GM21367 (cell line): ENCODE measurements at regions not wholly inside any gene's neighbourhood (a gene's known extent, or its start where the extent isn't known, plus 50 kb on each side); places are given as distances from the start of the nearest gene placed in this dataset.
"Not testable (repeated sequence)": the region's sequence is repeated elsewhere in the genome, so short reads cannot be mapped to it uniquely, and the experiment has no call there.

Experiments used
- ATAC-seq: cut with Tn5 transposase; IDR thresholded peaks from one replicate; pipeline ENCODE4 v1.9.1; 2021; ENCODE audit not compliant: unreplicated experiment

- no peak for ATAC-seq
Measured at GRCh38 chr19:28314756-28315155, 898.2 kb downstream of the UQCRFS1 start.

- ATAC-seq: no peak
Measured at GRCh38 chr19:28314287-28314686, 898.7 kb downstream of the UQCRFS1 start.

- ATAC-seq: no peak
Measured at GRCh38 chr19:28313633-28314032, 899.3 kb downstream of the UQCRFS1 start.

- no peak for ATAC-seq
Measured at GRCh38 chr19:28312269-28312668, 900.7 kb downstream of the UQCRFS1 start.

GRCh38 chr19:28310829-28311228 is 902.1 kb downstream of the UQCRFS1 start:
- ATAC-seq: not testable (repeated sequence)

GRCh38 chr19:28309070-28309469 is 903.9 kb downstream of the UQCRFS1 start:
- no peak for ATAC-seq

- no peak for ATAC-seq
Measured at GRCh38 chr19:28307963-28308362, 905.0 kb downstream of the UQCRFS1 start.

GRCh38 chr19:28307487-28307886 is 905.5 kb downstream of the UQCRFS1 start:
- no peak for ATAC-seq

- no peak for ATAC-seq
Measured at GRCh38 chr19:28305513-28305912, 907.4 kb downstream of the UQCRFS1 start.

GRCh38 chr19:28303502-28303901 is 909.4 kb downstream of the UQCRFS1 start:
- ATAC-seq: no peak

- no peak for ATAC-seq
Measured at GRCh38 chr19:28301961-28302360, 911.0 kb downstream of the UQCRFS1 start.

- no peak for ATAC-seq
Measured at GRCh38 chr19:28301463-28301862, 911.5 kb downstream of the UQCRFS1 start.

GRCh38 chr19:28299649-28300048 is 913.3 kb downstream of the UQCRFS1 start:
- ATAC-seq: no peak

GRCh38 chr19:28297586-28298157 is 915.3 kb downstream of the UQCRFS1 start:
- ATAC-seq: no peak

GRCh38 chr19:28297036-28297435 is 915.9 kb downstream of the UQCRFS1 start:
- no peak for ATAC-seq

- no peak for ATAC-seq
Measured at GRCh38 chr19:28296506-28296905, 916.4 kb downstream of the UQCRFS1 start.

GRCh38 chr19:28294975-28295374 is 918.0 kb downstream of the UQCRFS1 start:
- ATAC-seq: not testable (repeated sequence)

GRCh38 chr19:28294395-28294794 is 918.6 kb downstream of the UQCRFS1 start:
- ATAC-seq: no peak

GRCh38 chr19:28293685-28294084 is 919.3 kb downstream of the UQCRFS1 start:
- ATAC-seq: no peak

GRCh38 chr19:28292822-28293500 is 920.0 kb downstream of the UQCRFS1 start:
- no peak for ATAC-seq

- no peak for ATAC-seq
Measured at GRCh38 chr19:28291874-28292273, 921.1 kb downstream of the UQCRFS1 start.

GRCh38 chr19:28290963-28291657 is 921.8 kb downstream of the UQCRFS1 start:
- ATAC-seq: no peak
